ENCODE measurements at regions not wholly inside any gene's neighbourhood (a gene's known extent, or its start where the extent isn't known, plus 50 kb on each side); places are given as distances from the start of the nearest gene placed in this dataset.
"Not testable (repeated sequence)": the region's sequence is repeated elsewhere in the genome, so short reads cannot be mapped to it uniquely, and the experiment has no call there.

- TF ChIP-seq, protein P1, sequence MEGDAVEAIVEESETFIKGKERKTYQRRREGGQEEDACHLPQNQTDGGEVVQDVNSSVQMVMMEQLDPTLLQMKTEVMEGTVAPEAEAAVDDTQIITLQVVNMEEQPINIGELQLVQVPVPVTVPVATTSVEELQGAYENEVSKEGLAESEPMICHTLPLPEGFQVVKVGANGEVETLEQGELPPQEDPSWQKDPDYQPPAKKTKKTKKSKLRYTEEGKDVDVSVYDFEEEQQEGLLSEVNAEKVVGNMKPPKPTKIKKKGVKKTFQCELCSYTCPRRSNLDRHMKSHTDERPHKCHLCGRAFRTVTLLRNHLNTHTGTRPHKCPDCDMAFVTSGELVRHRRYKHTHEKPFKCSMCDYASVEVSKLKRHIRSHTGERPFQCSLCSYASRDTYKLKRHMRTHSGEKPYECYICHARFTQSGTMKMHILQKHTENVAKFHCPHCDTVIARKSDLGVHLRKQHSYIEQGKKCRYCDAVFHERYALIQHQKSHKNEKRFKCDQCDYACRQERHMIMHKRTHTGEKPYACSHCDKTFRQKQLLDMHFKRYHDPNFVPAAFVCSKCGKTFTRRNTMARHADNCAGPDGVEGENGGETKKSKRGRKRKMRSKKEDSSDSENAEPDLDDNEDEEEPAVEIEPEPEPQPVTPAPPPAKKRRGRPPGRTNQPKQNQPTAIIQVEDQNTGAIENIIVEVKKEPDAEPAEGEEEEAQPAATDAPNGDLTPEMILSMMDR (IDR thresholded peaks at IDR 0.05; ENCODE audit: low read depth, low read length, missing control alignments) = no peak
- H3K4me3 ChIP-seq (ENCODE audit: low read depth, low read length) = no peak overlapping the region
- no peak for DNase-seq (ENCODE audit: low read depth)
Measured at GRCh38 chr3:109853077-109853731, 515.9 kb upstream of the DPPA4 start.

- DNase-seq (ENCODE audit: low read depth) = no peak
- TF ChIP-seq, protein P1 (IDR thresholded peaks at IDR 0.05; ENCODE audit: low read depth, low read length, missing control alignments) = no peak
Measured at GRCh38 chr3:109863701-109864100, 526.4 kb upstream of the DPPA4 start.

DNA sequence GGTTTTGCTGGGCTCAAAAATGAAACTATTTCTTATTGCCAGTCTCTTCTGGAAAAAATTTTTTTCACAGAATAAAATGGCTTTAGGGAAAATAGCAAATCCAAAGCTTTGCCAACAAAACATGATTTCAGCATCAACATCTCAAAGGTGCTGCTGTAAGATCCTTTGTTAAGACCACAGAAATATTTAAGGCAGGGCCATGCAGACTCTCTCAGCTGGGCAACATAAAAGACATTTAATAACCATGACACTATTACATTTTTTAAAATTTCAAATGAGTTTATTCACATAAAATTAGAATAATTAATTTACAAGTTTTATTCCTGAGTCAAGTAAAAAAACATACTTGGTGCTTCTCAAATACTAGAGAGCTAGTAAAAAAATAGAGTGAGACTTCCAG lies 527.1 kb upstream of the DPPA4 start:
- TF ChIP-seq, protein P1 (IDR thresholded peaks at IDR 0.05; ENCODE audit: low read depth, low read length, missing control alignments) = no peak

More at GRCh38 chr3:109863701-109864100, 526.4 kb upstream of the DPPA4 start:
- H3K4me3 ChIP-seq (ENCODE audit: low read depth, low read length) = no peak overlapping the region

DNA sequence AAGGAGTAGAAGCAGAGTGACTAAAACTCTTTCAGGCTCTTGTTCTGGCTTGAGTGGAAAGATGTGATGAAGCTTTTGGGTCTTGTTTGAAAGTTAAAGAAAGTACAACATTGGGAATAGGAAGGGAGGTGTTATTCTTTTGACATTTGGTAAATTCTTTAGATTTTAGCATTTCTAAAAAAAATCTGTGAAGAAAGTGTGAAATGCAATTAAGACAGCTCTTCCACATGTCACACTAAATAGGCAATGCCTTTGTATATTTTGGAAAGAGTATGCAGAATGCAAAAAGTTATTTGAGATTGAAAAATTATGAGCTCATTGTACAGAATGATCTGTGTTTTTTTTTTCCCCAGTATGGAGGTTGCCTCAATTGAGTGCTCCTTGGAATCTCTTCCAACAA lies 532.2 kb upstream of the DPPA4 start:
- H3K4me3 ChIP-seq (ENCODE audit: low read depth, low read length) = no peak overlapping the region
- DNase-seq (ENCODE audit: low read depth) = no peak
- TF ChIP-seq, protein P1 (IDR thresholded peaks at IDR 0.05; ENCODE audit: low read depth, low read length, missing control alignments) = no peak

More for the DNA sequence above, 527.1 kb upstream of the DPPA4 start:
- DNase-seq (ENCODE audit: low read depth) = no peak
- H3K4me3 ChIP-seq (ENCODE audit: low read depth, low read length) = no peak overlapping the region

GRCh38 chr3:109874896-109875708 lies 537.8 kb upstream of the DPPA4 start:
- H3K4me3 ChIP-seq (ENCODE audit: low read depth, low read length) = no peak overlapping the region
- no peak for DNase-seq (ENCODE audit: low read depth)
- TF ChIP-seq, protein P1 (IDR thresholded peaks at IDR 0.05; ENCODE audit: low read depth, low read length, missing control alignments) = no peak

GRCh38 chr3:109877616-109878015 lies 540.3 kb upstream of the DPPA4 start:
- not testable (repeated sequence) for H3K4me3 ChIP-seq (ENCODE audit: low read depth, low read length); DNase-seq (ENCODE audit: low read depth)

DNA sequence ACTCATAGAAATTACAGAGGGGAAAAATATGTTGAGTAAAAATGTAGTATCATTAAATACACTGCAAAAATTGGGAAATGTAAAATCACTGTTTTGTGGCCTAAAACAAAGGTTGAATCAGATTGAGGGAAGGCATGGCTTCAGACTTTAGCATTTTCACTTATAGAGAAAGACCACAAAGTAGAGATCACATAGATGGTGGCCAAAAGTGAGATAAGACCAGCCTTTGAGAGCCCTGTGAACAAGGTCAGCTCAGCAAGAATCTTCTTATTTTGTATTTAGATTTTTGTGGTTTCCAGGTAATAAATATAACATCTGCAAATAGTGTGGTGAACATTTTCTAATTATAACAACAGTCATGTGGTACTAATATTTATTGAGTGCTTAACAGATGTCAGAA lies 544.8 kb upstream of the DPPA4 start:
- no peak for DNase-seq (ENCODE audit: low read depth)
- H3K4me3 ChIP-seq (ENCODE audit: low read depth, low read length) = no peak overlapping the region
- TF ChIP-seq, protein P1 (IDR thresholded peaks at IDR 0.05; ENCODE audit: low read depth, low read length, missing control alignments) = no peak

Measured in GM12864 (cell line).